ENCODE measurements at regions not wholly inside any gene's neighbourhood (a gene's known extent, or its start where the extent isn't known, plus 50 kb on each side); places are given as distances from the start of the nearest gene placed in this dataset.

DNA sequence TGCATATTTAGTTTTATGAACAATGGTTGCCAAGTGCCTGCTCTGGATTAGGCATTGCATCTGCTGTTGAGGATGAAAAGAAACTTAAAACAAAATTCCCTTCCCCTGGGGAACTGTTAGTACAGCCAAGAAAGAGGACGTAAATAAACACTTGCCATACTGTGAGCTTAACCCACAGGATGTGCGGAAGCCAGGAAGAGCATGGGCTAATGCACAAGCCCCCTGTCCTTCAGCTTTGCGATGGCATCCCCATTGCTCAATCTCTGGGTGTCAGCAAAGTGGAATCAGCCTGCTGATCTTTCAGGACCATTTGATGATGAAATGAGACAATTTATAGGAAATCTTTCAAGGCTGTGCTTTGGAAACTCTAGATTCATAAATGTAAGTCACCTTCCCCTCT is 399.9 kb upstream of the IGFBP3 start:
- TF ChIP-seq, protein P1, sequence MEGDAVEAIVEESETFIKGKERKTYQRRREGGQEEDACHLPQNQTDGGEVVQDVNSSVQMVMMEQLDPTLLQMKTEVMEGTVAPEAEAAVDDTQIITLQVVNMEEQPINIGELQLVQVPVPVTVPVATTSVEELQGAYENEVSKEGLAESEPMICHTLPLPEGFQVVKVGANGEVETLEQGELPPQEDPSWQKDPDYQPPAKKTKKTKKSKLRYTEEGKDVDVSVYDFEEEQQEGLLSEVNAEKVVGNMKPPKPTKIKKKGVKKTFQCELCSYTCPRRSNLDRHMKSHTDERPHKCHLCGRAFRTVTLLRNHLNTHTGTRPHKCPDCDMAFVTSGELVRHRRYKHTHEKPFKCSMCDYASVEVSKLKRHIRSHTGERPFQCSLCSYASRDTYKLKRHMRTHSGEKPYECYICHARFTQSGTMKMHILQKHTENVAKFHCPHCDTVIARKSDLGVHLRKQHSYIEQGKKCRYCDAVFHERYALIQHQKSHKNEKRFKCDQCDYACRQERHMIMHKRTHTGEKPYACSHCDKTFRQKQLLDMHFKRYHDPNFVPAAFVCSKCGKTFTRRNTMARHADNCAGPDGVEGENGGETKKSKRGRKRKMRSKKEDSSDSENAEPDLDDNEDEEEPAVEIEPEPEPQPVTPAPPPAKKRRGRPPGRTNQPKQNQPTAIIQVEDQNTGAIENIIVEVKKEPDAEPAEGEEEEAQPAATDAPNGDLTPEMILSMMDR (IDR thresholded peaks at IDR 0.05; ENCODE audit: borderline replicate concordance, extremely low read depth, insufficient read depth): no peak
- no peaks in the 10 kb centered on the region for H3K4me1 ChIP-seq (ENCODE audit: control insufficient read depth in 2 of 3, insufficient read depth in 2 of 3, low read depth in 1 of 3, low read length in 3 of 3)
- no peaks in the 10 kb centered on the region for H3K36me3 ChIP-seq (ENCODE audit: control insufficient read depth in 2 of 3, insufficient read depth in 3 of 3, low read length in 3 of 3)
- no peaks in the 10 kb centered on the region for H3K27me3 ChIP-seq (ENCODE audit: control insufficient read depth, insufficient read depth, low read length)
- no peak overlapping the region for H3K27ac ChIP-seq (ENCODE audit: low read depth in 2 of 2, low read length in 2 of 2)
- H3K9me3 ChIP-seq (ENCODE audit: control insufficient read depth in 2 of 3, insufficient read depth in 1 of 3, low read length in 3 of 3): no peaks in the 10 kb centered on the region
- H3K4me3 ChIP-seq (ENCODE audit: low read length in 3 of 3): no peak overlapping the region
- intact Hi-C loops (cut with DNase I): no loop called here
- H3K9ac ChIP-seq (ENCODE audit: low read length in 3 of 3): no peak overlapping the region
- FAIRE-seq: no peak
- no peak for DNase-seq

GRCh38 chr7:46319841-46320240 is 398.8 kb upstream of the IGFBP3 start:
- TF ChIP-seq, protein P1 (IDR thresholded peaks at IDR 0.05; ENCODE audit: borderline replicate concordance, extremely low read depth, insufficient read depth): no peak
- Histone ChIP-seq H3K4me1 (ENCODE audit: control insufficient read depth in 2 of 3, insufficient read depth in 2 of 3, low read depth in 1 of 3, low read length in 3 of 3) (no peaks in the 10 kb centered on the region), H3K27ac (ENCODE audit: low read depth in 2 of 2, low read length in 2 of 2) (no peak overlapping the region), H3K36me3 (ENCODE audit: control insufficient read depth in 2 of 3, insufficient read depth in 3 of 3, low read length in 3 of 3) (no peaks in the 10 kb centered on the region), H3K4me3 (ENCODE audit: low read length in 3 of 3) (no peak overlapping the region), H3K9ac (ENCODE audit: low read length in 3 of 3) (no peak overlapping the region), H3K27me3 (ENCODE audit: control insufficient read depth, insufficient read depth, low read length) (no peaks in the 10 kb centered on the region), H3K9me3 (ENCODE audit: control insufficient read depth in 2 of 3, insufficient read depth in 1 of 3, low read length in 3 of 3) (no peaks in the 10 kb centered on the region)
- intact Hi-C loops (cut with DNase I): no loop called here
- no peak for DNase-seq
- FAIRE-seq: no peak

DNA sequence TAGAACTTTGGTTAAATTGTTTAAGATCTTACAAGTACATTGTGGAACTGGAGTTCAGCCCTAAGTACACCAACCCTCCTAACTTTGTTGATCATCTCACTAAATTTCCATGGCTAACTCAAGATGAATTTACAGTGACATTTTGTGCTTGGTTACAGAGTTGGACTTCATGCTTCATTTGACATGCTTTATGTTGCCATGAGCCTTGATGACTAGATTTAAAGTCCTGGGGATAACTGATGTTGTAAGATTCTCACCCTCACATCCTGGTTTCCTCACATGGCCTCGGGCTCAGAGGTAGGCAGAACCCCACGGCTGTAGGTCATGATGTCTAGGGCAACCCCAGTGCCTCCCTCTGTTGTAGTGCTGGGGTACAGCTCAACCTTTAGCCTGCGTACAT is 397.2 kb upstream of the IGFBP3 start:
- no peaks in the 10 kb centered on the region for H3K4me1 ChIP-seq (ENCODE audit: control insufficient read depth in 2 of 3, insufficient read depth in 2 of 3, low read depth in 1 of 3, low read length in 3 of 3)
- no peak overlapping the region for H3K4me3 ChIP-seq (ENCODE audit: low read length in 3 of 3)
- intact Hi-C loops (cut with DNase I): no loop called here
- no peaks in the 10 kb centered on the region for H3K27me3 ChIP-seq (ENCODE audit: control insufficient read depth, insufficient read depth, low read length)
- H3K36me3 ChIP-seq (ENCODE audit: control insufficient read depth in 2 of 3, insufficient read depth in 3 of 3, low read length in 3 of 3): no peaks in the 10 kb centered on the region
- no peak for FAIRE-seq
- H3K27ac ChIP-seq (ENCODE audit: low read depth in 2 of 2, low read length in 2 of 2): no peak overlapping the region
- TF ChIP-seq, protein P1 (IDR thresholded peaks at IDR 0.05; ENCODE audit: borderline replicate concordance, extremely low read depth, insufficient read depth): no peak
- H3K9me3 ChIP-seq (ENCODE audit: control insufficient read depth in 2 of 3, insufficient read depth in 1 of 3, low read length in 3 of 3): no peaks in the 10 kb centered on the region
- DNase-seq: no peak
- H3K9ac ChIP-seq (ENCODE audit: low read length in 3 of 3): no peak overlapping the region

- no peaks in the 10 kb centered on the region for H3K4me1 ChIP-seq (ENCODE audit: control insufficient read depth in 2 of 3, insufficient read depth in 2 of 3, low read depth in 1 of 3, low read length in 3 of 3)
- no peak for FAIRE-seq
These were observed 396.2 kb upstream of the IGFBP3 start for GRCh38 chr7:46317256-46317655.

More at GRCh38 chr7:46317256-46317655, 396.2 kb upstream of the IGFBP3 start:
- H3K9me3 ChIP-seq (ENCODE audit: control insufficient read depth in 2 of 3, insufficient read depth in 1 of 3, low read length in 3 of 3): no peaks in the 10 kb centered on the region
- H3K36me3 ChIP-seq (ENCODE audit: control insufficient read depth in 2 of 3, insufficient read depth in 3 of 3, low read length in 3 of 3): no peaks in the 10 kb centered on the region
- DNase-seq: no peak
- no peak overlapping the region for H3K9ac ChIP-seq (ENCODE audit: low read length in 3 of 3)
- H3K27ac ChIP-seq (ENCODE audit: low read depth in 2 of 2, low read length in 2 of 2): no peak overlapping the region
- no peaks in the 10 kb centered on the region for H3K27me3 ChIP-seq (ENCODE audit: control insufficient read depth, insufficient read depth, low read length)
- TF ChIP-seq, protein P1 (IDR thresholded peaks at IDR 0.05; ENCODE audit: borderline replicate concordance, extremely low read depth, insufficient read depth): no peak
- no peak overlapping the region for H3K4me3 ChIP-seq (ENCODE audit: low read length in 3 of 3)
- intact Hi-C loops (cut with DNase I): no loop called here
